ENCODE measurements at regions not wholly inside any gene's neighbourhood (a gene's known extent, or its start where the extent isn't known, plus 50 kb on each side); places are given as distances from the start of the nearest gene placed in this dataset.

- no peaks in the 10 kb centered on the region for H3K27me3 ChIP-seq (replicated peaks; ENCODE audit: control insufficient read depth, insufficient read depth, low read length)
- no peaks in the 10 kb centered on the region for H3K4me1 ChIP-seq (ENCODE audit: control insufficient read depth, insufficient read depth, low read length)
- no peak overlapping the region for H3K4me3 ChIP-seq (ENCODE audit: low read length)
- H3K9ac ChIP-seq (ENCODE audit: low read length): no peak overlapping the region
- H3K36me3 ChIP-seq (ENCODE audit: control insufficient read depth, insufficient read depth, low read length, severe bottlenecking): no peaks in the 10 kb centered on the region
- DNase-seq (ENCODE audit: low read depth): no peak
- no peaks in the 10 kb centered on the region for H3K9me3 ChIP-seq (ENCODE audit: control insufficient read depth, low read length)
Observed at GRCh38 chr10:8767591-8767990, 713.1 kb downstream of the GATA3 start.

GRCh38 chr10:8768341-8768740 is 713.9 kb downstream of the GATA3 start:
- Histone ChIP-seq H3K4me1 (ENCODE audit: control insufficient read depth, insufficient read depth, low read length) (no peaks in the 10 kb centered on the region), H3K4me3 (ENCODE audit: low read length) (no peak overlapping the region), H3K9me3 (ENCODE audit: control insufficient read depth, low read length) (no peaks in the 10 kb centered on the region), H3K36me3 (ENCODE audit: control insufficient read depth, insufficient read depth, low read length, severe bottlenecking) (no peaks in the 10 kb centered on the region), H3K9ac (ENCODE audit: low read length) (no peak overlapping the region), H3K27me3 (replicated peaks; ENCODE audit: control insufficient read depth, insufficient read depth, low read length) (no peaks in the 10 kb centered on the region)
- DNase-seq (ENCODE audit: low read depth): no peak

GRCh38 chr10:8768852-8769251 is 714.4 kb downstream of the GATA3 start:
- no peak for DNase-seq (ENCODE audit: low read depth)
- no peaks in the 10 kb centered on the region for H3K36me3 ChIP-seq (ENCODE audit: control insufficient read depth, insufficient read depth, low read length, severe bottlenecking)
- no peak overlapping the region for H3K9ac ChIP-seq (ENCODE audit: low read length)
- H3K4me1 ChIP-seq (ENCODE audit: control insufficient read depth, insufficient read depth, low read length): no peaks in the 10 kb centered on the region
- H3K27me3 ChIP-seq (replicated peaks; ENCODE audit: control insufficient read depth, insufficient read depth, low read length): no peaks in the 10 kb centered on the region
- no peaks in the 10 kb centered on the region for H3K9me3 ChIP-seq (ENCODE audit: control insufficient read depth, low read length)
- H3K4me3 ChIP-seq (ENCODE audit: low read length): no peak overlapping the region

- Histone ChIP-seq H3K9ac (ENCODE audit: low read length) (no peak overlapping the region), H3K4me3 (ENCODE audit: low read length) (no peak overlapping the region), H3K36me3 (ENCODE audit: control insufficient read depth, insufficient read depth, low read length, severe bottlenecking) (no peaks in the 10 kb centered on the region), H3K27me3 (replicated peaks; ENCODE audit: control insufficient read depth, insufficient read depth, low read length) (no peaks in the 10 kb centered on the region), H3K9me3 (ENCODE audit: control insufficient read depth, low read length) (no peaks in the 10 kb centered on the region), H3K4me1 (ENCODE audit: control insufficient read depth, insufficient read depth, low read length) (no peaks in the 10 kb centered on the region)
- no peak for DNase-seq (ENCODE audit: low read depth)
Observed at GRCh38 chr10:8776926-8777622, 722.6 kb downstream of the GATA3 start.

- no peaks in the 10 kb centered on the region for H3K27me3 ChIP-seq (replicated peaks; ENCODE audit: control insufficient read depth, insufficient read depth, low read length)
- H3K36me3 ChIP-seq (ENCODE audit: control insufficient read depth, insufficient read depth, low read length, severe bottlenecking): no peaks in the 10 kb centered on the region
- no peak overlapping the region for H3K4me3 ChIP-seq (ENCODE audit: low read length)
- no peaks in the 10 kb centered on the region for H3K4me1 ChIP-seq (ENCODE audit: control insufficient read depth, insufficient read depth, low read length)
- no peak overlapping the region for H3K9ac ChIP-seq (ENCODE audit: low read length)
- DNase-seq (ENCODE audit: low read depth): no peak
- no peaks in the 10 kb centered on the region for H3K9me3 ChIP-seq (ENCODE audit: control insufficient read depth, low read length)
Observed at GRCh38 chr10:8778713-8779112, 724.2 kb downstream of the GATA3 start.

- Histone ChIP-seq H3K9ac (ENCODE audit: low read length) (no peak overlapping the region), H3K9me3 (ENCODE audit: control insufficient read depth, low read length) (peaks cover 17% of the 10 kb centered on the region), H3K27me3 (replicated peaks; ENCODE audit: control insufficient read depth, insufficient read depth, low read length) (no peaks in the 10 kb centered on the region), H3K4me3 (ENCODE audit: low read length) (no peak overlapping the region), H3K36me3 (ENCODE audit: control insufficient read depth, insufficient read depth, low read length, severe bottlenecking) (no peaks in the 10 kb centered on the region), H3K4me1 (ENCODE audit: control insufficient read depth, insufficient read depth, low read length) (no peaks in the 10 kb centered on the region)
- DNase-seq (ENCODE audit: low read depth): no peak
Observed at GRCh38 chr10:8787649-8788048, 733.2 kb downstream of the GATA3 start.

GRCh38 chr10:8790390-8790789 is 735.9 kb downstream of the GATA3 start:
- Histone ChIP-seq H3K27me3 (replicated peaks; ENCODE audit: control insufficient read depth, insufficient read depth, low read length) (no peaks in the 10 kb centered on the region), H3K9ac (ENCODE audit: low read length) (no peak overlapping the region), H3K4me3 (ENCODE audit: low read length) (no peak overlapping the region), H3K4me1 (ENCODE audit: control insufficient read depth, insufficient read depth, low read length) (no peaks in the 10 kb centered on the region), H3K9me3 (ENCODE audit: control insufficient read depth, low read length) (peaks cover 17% of the 10 kb centered on the region), H3K36me3 (ENCODE audit: control insufficient read depth, insufficient read depth, low read length, severe bottlenecking) (no peaks in the 10 kb centered on the region)
- no peak for DNase-seq (ENCODE audit: low read depth)

- H3K4me3 ChIP-seq (ENCODE audit: low read length): no peak overlapping the region
- H3K9me3 ChIP-seq (ENCODE audit: control insufficient read depth, low read length): no peaks in the 10 kb centered on the region
- H3K9ac ChIP-seq (ENCODE audit: low read length): no peak overlapping the region
- H3K36me3 ChIP-seq (ENCODE audit: control insufficient read depth, insufficient read depth, low read length, severe bottlenecking): no peaks in the 10 kb centered on the region
- no peak for DNase-seq (ENCODE audit: low read depth)
- H3K4me1 ChIP-seq (ENCODE audit: control insufficient read depth, insufficient read depth, low read length): no peaks in the 10 kb centered on the region
- no peaks in the 10 kb centered on the region for H3K27me3 ChIP-seq (replicated peaks; ENCODE audit: control insufficient read depth, insufficient read depth, low read length)
Observed at GRCh38 chr10:8794860-8795259, 740.4 kb downstream of the GATA3 start.

- DNase-seq (ENCODE audit: low read depth): no peak
- Histone ChIP-seq H3K36me3 (ENCODE audit: control insufficient read depth, insufficient read depth, low read length, severe bottlenecking) (no peaks in the 10 kb centered on the region), H3K4me1 (ENCODE audit: control insufficient read depth, insufficient read depth, low read length) (no peaks in the 10 kb centered on the region), H3K27me3 (replicated peaks; ENCODE audit: control insufficient read depth, insufficient read depth, low read length) (no peaks in the 10 kb centered on the region), H3K9me3 (ENCODE audit: control insufficient read depth, low read length) (no peaks in the 10 kb centered on the region), H3K4me3 (ENCODE audit: low read length) (no peak overlapping the region), H3K9ac (ENCODE audit: low read length) (no peak overlapping the region)
Observed at GRCh38 chr10:8800426-8800825, 745.9 kb downstream of the GATA3 start.

- no peak overlapping the region for H3K4me3 ChIP-seq (ENCODE audit: low read length)
- no peak overlapping the region for H3K9ac ChIP-seq (ENCODE audit: low read length)
- no peaks in the 10 kb centered on the region for H3K36me3 ChIP-seq (ENCODE audit: control insufficient read depth, insufficient read depth, low read length, severe bottlenecking)
- H3K9me3 ChIP-seq (ENCODE audit: control insufficient read depth, low read length): no peaks in the 10 kb centered on the region
- H3K4me1 ChIP-seq (ENCODE audit: control insufficient read depth, insufficient read depth, low read length): no peaks in the 10 kb centered on the region
- no peaks in the 10 kb centered on the region for H3K27me3 ChIP-seq (replicated peaks; ENCODE audit: control insufficient read depth, insufficient read depth, low read length)
- no peak for DNase-seq (ENCODE audit: low read depth)
Observed at GRCh38 chr10:8803992-8804391, 749.5 kb downstream of the GATA3 start.

GRCh38 chr10:8810677-8811076 is 756.2 kb downstream of the GATA3 start:
- Histone ChIP-seq H3K9me3 (ENCODE audit: control insufficient read depth, low read length) (peaks cover 3% of the 10 kb centered on the region), H3K4me3 (ENCODE audit: low read length) (no peak overlapping the region), H3K4me1 (ENCODE audit: control insufficient read depth, insufficient read depth, low read length) (no peaks in the 10 kb centered on the region), H3K27me3 (replicated peaks; ENCODE audit: control insufficient read depth, insufficient read depth, low read length) (no peaks in the 10 kb centered on the region), H3K9ac (ENCODE audit: low read length) (no peak overlapping the region), H3K36me3 (ENCODE audit: control insufficient read depth, insufficient read depth, low read length, severe bottlenecking) (no peaks in the 10 kb centered on the region)
- no peak for DNase-seq (ENCODE audit: low read depth)

- no peak for DNase-seq (ENCODE audit: low read depth)
- no peak overlapping the region for H3K4me3 ChIP-seq (ENCODE audit: low read length)
- no peaks in the 10 kb centered on the region for H3K36me3 ChIP-seq (ENCODE audit: control insufficient read depth, insufficient read depth, low read length, severe bottlenecking)
- H3K9me3 ChIP-seq (ENCODE audit: control insufficient read depth, low read length): peaks cover 3% of the 10 kb centered on the region
- H3K27me3 ChIP-seq (replicated peaks; ENCODE audit: control insufficient read depth, insufficient read depth, low read length): no peaks in the 10 kb centered on the region
- H3K9ac ChIP-seq (ENCODE audit: low read length): no peak overlapping the region
- no peaks in the 10 kb centered on the region for H3K4me1 ChIP-seq (ENCODE audit: control insufficient read depth, insufficient read depth, low read length)
Observed at GRCh38 chr10:8811201-8811600, 756.7 kb downstream of the GATA3 start.
